ENCODE measurements at regions not wholly inside any gene's neighbourhood (a gene's known extent, or its start where the extent isn't known, plus 50 kb on each side); places are given as distances from the start of the nearest gene placed in this dataset.

DNA sequence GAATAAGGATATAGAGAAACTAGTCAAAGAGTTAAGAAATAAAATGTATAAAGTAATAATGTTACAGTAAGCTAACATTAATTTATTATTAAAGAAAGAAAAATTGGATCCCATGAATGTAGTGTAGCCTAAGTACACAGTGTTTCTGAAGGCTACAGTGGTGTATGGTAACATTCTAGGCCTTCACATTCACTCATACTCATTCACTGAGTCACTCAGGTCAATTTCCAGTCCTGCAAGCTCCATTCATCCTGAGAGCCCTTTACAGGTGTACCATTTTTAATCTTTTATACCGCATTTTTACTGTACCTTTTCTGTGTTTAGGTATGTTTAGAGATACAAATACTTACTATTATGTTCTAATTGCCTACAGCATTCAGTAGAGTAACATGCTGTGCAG is 120.6 kb upstream of the AGA start:
- TF ChIP-seq POLR2A (IDR thresholded peaks at IDR 0.05; ENCODE audit: low read length): no peak
- TF ChIP-seq GATA1 (IDR thresholded peaks at IDR 0.05; ENCODE audit: low read depth, low read length): no peak

Data from erythroblast (primary cell).